ENCODE measurements at regions not wholly inside any gene's neighbourhood (a gene's known extent, or its start where the extent isn't known, plus 50 kb on each side); places are given as distances from the start of the nearest gene placed in this dataset.

GRCh38 chr15:46496491-46497115, 861.8 kb downstream of the SQOR start:
- no peaks in the 10 kb centered on the region for H3K36me3 ChIP-seq
- TF ChIP-seq, protein P1, sequence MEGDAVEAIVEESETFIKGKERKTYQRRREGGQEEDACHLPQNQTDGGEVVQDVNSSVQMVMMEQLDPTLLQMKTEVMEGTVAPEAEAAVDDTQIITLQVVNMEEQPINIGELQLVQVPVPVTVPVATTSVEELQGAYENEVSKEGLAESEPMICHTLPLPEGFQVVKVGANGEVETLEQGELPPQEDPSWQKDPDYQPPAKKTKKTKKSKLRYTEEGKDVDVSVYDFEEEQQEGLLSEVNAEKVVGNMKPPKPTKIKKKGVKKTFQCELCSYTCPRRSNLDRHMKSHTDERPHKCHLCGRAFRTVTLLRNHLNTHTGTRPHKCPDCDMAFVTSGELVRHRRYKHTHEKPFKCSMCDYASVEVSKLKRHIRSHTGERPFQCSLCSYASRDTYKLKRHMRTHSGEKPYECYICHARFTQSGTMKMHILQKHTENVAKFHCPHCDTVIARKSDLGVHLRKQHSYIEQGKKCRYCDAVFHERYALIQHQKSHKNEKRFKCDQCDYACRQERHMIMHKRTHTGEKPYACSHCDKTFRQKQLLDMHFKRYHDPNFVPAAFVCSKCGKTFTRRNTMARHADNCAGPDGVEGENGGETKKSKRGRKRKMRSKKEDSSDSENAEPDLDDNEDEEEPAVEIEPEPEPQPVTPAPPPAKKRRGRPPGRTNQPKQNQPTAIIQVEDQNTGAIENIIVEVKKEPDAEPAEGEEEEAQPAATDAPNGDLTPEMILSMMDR (IDR thresholded peaks at IDR 0.05; ENCODE audit: borderline replicate concordance) = no peak
- H3K27me3 ChIP-seq (ENCODE audit: low read depth) = no peaks in the 10 kb centered on the region
- intact Hi-C loops (cut with micrococcal nuclease) = no loop called here
- DNase-seq = no peak
- no peaks in the 10 kb centered on the region for H3K4me1 ChIP-seq
- H3K9me3 ChIP-seq (replicated peaks) = peaks cover 18% of the 10 kb centered on the region
- no peak overlapping the region for H3K27ac ChIP-seq (replicated peaks)
- H3K4me3 ChIP-seq = no peak overlapping the region

- intact Hi-C loops (cut with micrococcal nuclease) = no loop called here
- Histone ChIP-seq H3K4me1 (no peaks in the 10 kb centered on the region), H3K9me3 (replicated peaks) (no peaks in the 10 kb centered on the region), H3K27me3 (ENCODE audit: low read depth) (no peaks in the 10 kb centered on the region), H3K36me3 (no peaks in the 10 kb centered on the region), H3K4me3 (no peak overlapping the region), H3K27ac (replicated peaks) (no peak overlapping the region)
- DNase-seq = no peak
- TF ChIP-seq, protein P1 (IDR thresholded peaks at IDR 0.05; ENCODE audit: borderline replicate concordance) = peak; percentile 40
These were observed 867.8 kb downstream of the SQOR start for GRCh38 chr15:46502667-46503066.

GRCh38 chr15:46518381-46518780, 883.6 kb downstream of the SQOR start:
- no peak overlapping the region for H3K4me3 ChIP-seq
- no peaks in the 10 kb centered on the region for H3K4me1 ChIP-seq
- TF ChIP-seq, protein P1 (IDR thresholded peaks at IDR 0.05; ENCODE audit: borderline replicate concordance) = no peak
- no peak overlapping the region for H3K27ac ChIP-seq (replicated peaks)
- H3K9me3 ChIP-seq (replicated peaks) = peaks cover 38% of the 10 kb centered on the region
- intact Hi-C loops (cut with micrococcal nuclease) = no loop called here
- no peaks in the 10 kb centered on the region for H3K27me3 ChIP-seq (ENCODE audit: low read depth)
- no peak for DNase-seq
- H3K36me3 ChIP-seq = no peaks in the 10 kb centered on the region

GRCh38 chr15:46523701-46524100, 888.9 kb downstream of the SQOR start:
- H3K4me3 ChIP-seq = no peak overlapping the region
- no peak overlapping the region for H3K27ac ChIP-seq (replicated peaks)
- intact Hi-C loops (cut with micrococcal nuclease) = no loop called here
- H3K9me3 ChIP-seq (replicated peaks) = peaks cover 11% of the 10 kb centered on the region
- TF ChIP-seq, protein P1 (IDR thresholded peaks at IDR 0.05; ENCODE audit: borderline replicate concordance) = no peak
- no peaks in the 10 kb centered on the region for H3K4me1 ChIP-seq
- no peaks in the 10 kb centered on the region for H3K36me3 ChIP-seq
- H3K27me3 ChIP-seq (ENCODE audit: low read depth) = no peaks in the 10 kb centered on the region
- no peak for DNase-seq

- Histone ChIP-seq H3K4me3 (no peak overlapping the region), H3K4me1 (no peaks in the 10 kb centered on the region), H3K27me3 (ENCODE audit: low read depth) (no peaks in the 10 kb centered on the region), H3K9me3 (replicated peaks) (peaks cover 3% of the 10 kb centered on the region), H3K27ac (replicated peaks) (no peak overlapping the region), H3K36me3 (no peaks in the 10 kb centered on the region)
- intact Hi-C loops (cut with micrococcal nuclease) = no loop called here
- DNase-seq = no peak
- TF ChIP-seq, protein P1 (IDR thresholded peaks at IDR 0.05; ENCODE audit: borderline replicate concordance) = no peak
These were observed 891.3 kb downstream of the SQOR start for GRCh38 chr15:46525984-46526725.
